ENCODE measurements at regions not wholly inside any gene's neighbourhood (a gene's known extent, or its start where the extent isn't known, plus 50 kb on each side); places are given as distances from the start of the nearest gene placed in this dataset.
"Not testable (repeated sequence)": the region's sequence is repeated elsewhere in the genome, so short reads cannot be mapped to it uniquely, and the experiment has no call there.

GRCh38 chr2:36235426-36235825 is 120.2 kb upstream of the CRIM1 start:
- DNase-seq: no peak

GRCh38 chr2:36223259-36223658 is 132.3 kb upstream of the CRIM1 start:
- no peak for DNase-seq

DNA sequence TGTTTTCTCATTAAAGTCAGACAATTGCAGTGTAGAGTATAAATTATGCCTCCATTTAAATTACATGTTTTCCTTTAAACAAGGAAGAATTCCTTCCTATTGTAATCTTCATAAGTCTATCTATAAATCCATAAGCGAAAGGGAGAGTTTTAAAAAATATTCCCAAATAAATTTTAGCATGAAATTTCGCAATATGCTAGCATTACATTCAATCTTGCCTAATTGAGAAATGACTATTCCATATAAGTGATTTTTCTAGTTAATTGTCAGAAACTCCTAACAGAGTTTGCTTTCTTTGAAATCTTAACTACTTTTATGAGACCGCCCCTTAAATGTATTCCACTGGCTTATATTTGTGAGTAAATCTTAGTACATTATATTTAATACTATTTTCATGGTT is 133.1 kb upstream of the CRIM1 start:
- DNase-seq: no peak

DNA sequence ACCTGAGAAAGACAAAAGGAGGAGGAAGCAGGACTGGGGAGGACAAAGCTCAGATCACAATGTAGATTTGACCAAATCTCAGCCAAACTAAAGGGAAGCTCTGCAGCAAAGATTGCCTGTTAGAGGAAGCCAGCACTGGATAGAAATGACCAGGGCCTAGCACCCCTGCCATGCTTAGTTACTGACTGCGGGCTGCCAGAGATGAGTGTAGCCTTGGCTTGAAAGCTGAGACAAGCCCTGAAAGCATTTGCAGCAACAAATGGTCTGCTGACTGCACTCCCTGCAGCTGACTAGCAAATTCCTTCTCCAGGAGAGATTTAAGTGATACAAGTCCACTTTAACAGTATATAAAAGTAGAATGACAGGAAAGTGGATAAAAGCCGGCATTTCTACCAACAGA is 140.9 kb upstream of the CRIM1 start:
- DNase-seq: no peak

DNA sequence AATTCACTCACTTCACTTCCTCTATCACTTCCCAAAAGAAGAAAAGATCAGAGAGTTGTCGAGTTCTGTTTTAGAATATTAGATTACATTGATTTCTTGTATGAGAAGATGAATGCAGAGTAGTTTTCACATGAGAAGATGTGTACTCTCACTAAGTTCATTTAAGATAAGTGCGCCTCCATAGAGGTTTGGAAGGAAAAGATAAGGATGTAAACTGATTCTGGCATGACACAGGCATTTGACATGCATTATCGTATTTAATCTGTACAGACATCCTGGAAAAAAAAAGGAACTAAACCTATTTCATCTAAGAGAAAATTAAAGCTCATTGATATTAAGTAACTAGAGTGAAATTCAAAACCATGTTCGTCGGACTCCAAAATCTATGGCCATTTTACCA is 152.2 kb upstream of the CRIM1 start:
- no peak for DNase-seq

GRCh38 chr2:36197181-36197971 is 158.2 kb upstream of the CRIM1 start:
- no peak for DNase-seq

GRCh38 chr2:36193680-36194079 is 161.9 kb upstream of the CRIM1 start:
- DNase-seq: no peak

DNA sequence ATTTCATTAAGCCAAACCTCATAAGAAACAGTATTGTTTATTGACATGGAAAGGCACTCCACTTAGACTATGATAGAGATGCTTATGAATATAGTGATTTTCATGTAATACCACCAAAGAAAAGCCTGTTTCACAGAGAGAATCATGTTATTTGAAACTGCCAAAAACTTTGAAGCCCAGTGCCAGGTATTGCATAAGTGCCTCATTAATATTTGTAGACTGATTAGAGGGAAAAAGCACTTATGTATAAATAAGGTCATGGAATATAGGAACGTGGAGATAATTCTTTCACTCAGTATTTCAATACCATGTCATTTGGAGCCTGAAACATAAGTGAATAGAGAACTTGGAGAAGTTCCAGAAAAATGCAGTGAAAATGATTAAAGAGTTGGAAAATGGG is 162.6 kb upstream of the CRIM1 start:
- DNase-seq: no peak

DNA sequence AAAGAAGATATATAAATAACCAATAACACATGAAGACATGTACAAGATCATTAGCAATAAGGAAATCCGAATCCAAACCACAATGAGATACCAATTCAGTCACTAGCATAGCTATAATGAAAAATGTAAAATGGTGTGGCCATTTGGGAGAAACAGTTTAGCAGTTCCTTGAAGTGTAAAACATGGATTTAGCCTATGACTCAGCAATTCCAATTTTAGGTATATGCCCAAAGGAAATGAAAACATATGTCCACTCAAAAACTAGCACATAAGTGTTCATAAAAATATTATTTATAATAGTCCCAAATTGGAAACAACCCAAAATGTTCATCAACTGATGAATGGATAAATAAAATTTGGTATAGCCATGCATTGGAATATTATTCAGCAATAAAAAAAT is 165.5 kb upstream of the CRIM1 start:
- DNase-seq: no peak

GRCh38 chr2:36185624-36186023 is 170.0 kb upstream of the CRIM1 start:
- no peak for DNase-seq

DNA sequence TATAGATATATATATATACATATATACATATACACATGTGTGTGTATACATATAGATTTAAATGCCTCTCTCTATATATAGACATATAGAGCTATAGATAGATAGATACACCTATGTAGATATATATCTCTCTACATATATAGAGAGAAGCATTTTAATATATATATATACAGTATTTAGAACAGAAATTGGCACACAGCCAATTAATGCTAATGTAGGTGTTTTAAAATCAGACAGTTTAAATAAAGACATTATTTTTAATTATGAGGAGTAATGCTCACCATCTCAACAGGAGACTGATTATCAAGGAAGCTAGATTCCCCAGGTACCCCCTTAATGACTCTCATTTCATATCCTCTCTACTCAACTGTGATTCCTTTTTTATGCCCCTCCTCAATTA is 170.7 kb upstream of the CRIM1 start:
- DNase-seq: no peak

DNA sequence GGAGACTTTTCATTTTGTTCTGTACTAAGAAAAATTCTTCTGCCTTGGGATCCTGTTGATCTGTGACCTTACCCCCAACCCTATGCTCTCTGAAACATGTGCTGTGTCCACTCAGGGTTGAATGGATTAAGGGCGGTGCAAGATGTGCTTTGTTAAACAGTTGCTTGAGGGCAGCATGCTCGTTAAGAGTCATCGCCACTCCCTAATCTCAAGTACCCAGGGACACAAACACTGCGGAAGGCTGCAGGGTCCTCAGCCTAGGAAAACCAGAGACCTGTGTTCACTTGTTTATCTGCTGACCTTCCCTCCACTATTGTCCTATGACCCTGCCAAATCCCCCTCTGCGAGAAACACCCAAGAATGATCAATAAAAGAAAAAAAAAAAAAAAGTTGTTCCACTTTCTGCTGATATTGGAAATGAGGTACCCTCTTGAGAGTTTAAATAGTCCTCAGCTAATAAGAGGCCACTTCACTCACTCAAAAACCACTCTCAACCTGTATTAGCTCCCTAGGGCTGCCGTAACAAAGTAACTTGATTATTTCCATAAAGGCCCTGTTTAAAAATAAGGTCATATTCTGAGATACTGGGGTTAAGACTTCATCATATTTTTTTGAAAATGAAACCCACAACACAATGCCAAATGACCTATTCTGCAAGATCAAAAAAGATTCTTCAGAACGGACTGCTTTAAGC is 174.6 kb upstream of the CRIM1 start:
- not testable (repeated sequence) for DNase-seq

DNA sequence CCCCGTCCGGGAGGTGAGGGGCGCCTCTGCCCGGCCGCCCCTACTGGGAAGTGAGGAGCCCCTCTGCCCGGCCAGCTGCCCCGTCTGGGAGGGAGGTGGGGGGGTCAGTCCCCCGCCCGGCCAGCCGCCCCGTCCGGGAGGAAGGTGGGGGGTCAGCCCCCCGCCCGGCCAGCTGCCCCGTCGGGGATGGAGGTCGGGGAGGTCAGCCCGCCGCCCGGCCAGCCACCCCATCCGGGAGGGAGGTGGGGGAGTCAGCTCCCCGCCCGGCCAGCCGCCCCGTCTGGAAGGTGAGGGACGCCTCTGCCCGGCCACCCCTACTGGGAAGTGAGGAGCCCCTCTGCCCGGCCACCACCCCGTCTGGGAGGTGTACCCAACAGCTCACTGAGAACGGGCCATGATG is 175.3 kb upstream of the CRIM1 start:
- DNase-seq: not testable (repeated sequence)

DNA sequence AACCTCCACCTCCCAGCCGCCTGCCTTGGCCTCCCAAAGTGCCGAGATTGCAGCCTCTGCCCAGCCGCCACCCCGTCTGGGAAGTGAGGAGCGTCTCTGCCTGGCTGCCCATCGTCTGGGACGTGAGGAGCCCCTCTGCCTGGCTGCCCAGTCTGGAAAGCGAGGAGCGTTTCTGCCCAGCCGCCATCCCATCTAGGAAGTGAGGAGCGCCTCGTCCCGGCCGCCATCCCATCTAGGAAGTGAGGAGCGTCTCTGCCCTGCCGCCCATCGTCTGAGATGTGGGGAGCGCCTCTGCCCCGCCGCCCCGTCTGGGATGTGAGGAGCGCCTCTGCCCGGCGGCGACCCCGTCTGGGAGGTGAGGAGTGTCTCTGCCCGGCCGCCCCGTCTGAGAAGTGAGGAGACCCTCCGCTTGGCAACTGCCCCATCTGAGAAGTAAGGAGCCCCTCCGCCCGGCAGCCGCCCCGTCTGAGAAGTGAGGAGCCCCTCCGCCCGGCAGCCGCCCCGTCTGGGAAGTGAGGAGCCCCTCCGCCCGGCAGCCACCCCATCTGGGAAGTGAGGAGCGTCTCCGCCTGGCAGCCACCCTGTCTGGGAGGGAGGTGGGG is 175.8 kb upstream of the CRIM1 start:
- DNase-seq: not testable (repeated sequence)

DNA sequence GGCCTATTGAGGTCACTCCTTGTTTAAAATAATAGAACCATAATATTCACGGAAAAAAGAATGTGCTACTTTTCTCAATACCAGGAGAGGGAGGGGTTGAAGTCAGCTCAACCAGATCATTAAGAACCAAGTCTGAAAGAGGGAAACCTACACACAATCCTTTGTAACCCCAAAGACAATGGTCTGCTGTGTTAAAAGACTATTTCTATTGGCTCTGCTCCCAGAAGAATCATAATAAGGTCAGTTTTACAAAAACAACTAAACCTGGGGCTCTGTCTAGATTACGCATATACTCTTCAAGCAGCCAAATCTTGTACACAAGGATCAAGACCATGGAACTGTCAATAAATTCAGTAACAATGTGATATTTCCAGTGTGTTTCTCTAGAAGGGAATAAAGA is 177.2 kb upstream of the CRIM1 start:
- no peak for DNase-seq

- no peak for DNase-seq
Observed at GRCh38 chr2:36177282-36177681, 178.3 kb upstream of the CRIM1 start.

DNA sequence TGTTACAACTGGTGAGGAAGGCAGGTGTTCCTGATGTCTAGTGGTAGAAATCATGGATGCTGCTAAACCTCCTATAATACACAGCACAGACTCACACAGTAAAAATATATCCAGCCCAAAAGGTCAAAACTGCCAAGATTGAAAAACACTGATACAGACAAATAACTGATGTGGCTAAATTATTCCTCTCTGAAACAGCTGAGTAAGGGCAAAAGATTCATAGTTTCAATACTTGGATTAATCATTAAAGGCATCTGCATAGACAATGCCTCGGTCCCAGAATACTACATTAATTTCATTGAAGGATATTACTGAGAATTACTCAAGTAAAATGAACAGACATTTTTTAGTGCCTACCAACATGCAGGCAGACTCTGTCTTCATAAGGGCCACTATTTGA is 180.7 kb upstream of the CRIM1 start:
- no peak for DNase-seq

DNA sequence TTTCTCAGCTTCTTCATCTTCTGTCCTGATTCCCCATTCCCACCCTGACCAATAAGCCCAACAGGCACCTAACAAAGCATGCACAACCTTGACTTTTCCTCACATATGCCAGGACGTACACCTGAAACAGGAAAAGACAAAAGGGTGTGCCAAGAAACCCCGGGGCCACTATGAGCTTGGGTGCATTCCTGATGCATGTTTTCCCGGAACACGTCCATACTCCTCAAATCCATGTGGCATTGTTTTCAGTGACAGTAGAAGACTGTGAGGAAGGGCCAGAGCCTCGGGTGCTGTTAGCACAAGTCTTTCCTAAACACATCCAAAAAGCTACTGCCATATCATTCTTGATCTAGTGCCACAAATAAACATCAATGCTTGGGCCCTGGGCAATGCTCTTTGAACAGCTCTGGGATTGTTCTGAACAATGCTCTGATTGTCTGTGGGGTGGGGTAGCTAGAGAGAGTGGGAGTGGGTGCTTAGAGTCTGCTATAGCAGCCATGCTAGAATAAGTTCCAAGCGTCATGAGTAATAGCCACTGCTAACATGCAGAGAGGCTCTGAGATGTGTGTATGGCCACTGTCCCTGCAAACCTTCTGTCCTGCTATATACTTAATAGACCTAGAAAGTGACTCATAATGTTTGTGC is 181.7 kb upstream of the CRIM1 start:
- no peak for DNase-seq

DNA sequence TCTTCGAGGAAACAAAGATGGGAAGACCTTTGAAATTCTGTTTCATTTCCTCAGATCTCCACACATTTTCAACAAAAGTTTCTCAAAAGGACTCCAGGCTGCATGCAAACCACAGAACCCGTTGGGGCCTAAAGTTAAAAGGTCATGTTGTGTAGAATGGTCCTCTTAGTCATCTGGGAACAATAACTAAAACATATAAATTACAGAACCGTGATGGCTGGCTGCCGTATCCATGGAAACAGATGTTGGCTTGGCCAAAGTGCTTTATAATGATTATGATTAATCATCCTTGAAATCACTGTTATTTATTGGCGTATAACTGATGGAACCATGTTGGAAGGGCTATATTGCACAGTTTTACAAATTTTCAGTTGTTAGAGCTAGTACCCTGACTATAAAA is 182.8 kb upstream of the CRIM1 start:
- DNase-seq: no peak

DNA sequence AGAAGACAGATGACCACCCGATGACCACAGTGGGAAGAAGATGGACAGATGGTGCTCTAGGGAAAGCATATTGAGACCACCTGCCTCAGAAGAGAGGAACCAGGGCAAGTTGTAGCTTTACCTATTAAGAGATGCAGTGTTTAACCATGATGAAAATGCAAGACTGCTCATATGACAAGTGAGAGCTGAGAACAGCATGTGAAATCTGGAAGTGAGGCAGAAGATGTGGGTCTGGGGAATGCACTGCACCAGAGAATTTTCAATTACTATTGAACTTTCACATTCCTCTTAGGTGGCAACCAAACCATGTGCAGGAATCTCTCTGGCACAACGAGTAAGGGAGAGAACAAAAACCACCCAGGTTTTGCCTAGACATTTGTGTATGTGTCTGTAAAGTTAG is 184.8 kb upstream of the CRIM1 start:
- DNase-seq: no peak

DNA sequence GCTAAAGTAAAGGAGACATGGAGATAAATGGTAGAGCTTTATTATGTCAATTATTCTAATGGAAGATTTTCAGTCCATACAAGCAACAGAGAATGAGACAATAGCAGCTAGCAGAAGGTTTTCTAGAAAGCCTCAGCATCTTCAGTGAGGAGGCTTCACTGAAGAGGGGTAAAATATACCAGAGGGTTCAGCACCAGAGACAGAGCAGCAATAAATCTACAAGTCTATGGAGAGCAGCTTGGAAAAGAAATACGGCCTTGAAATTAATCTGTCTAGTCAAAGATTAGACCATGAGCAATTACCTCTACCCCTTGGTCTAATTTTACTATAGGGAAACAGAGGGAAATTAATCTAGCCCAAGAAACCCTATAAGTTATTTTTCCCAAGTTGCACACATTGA is 185.7 kb upstream of the CRIM1 start:
- DNase-seq: no peak

DNA sequence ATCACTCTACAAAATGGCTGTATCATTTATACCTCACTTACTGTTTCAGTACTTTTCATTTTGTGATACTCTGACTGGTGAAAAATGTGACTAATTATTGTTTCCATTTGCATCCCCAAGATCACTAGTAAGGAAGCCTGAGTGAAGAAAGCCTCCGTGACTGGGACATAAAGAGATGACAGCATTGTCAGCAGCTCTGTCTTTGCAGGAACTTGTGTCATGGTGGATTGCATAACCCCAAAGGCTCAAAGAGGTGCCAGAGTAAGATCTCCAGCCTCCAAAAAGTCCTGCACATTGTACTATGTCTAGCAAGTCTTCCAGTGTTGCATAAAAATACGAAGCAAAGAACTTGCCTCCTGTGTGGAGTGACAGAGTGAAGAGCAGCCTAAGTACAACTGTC is 187.5 kb upstream of the CRIM1 start:
- DNase-seq: peak; percentile 75 to 90 (median 82)

- DNase-seq: no peak
Observed at GRCh38 chr2:36165132-36165531, 190.4 kb upstream of the CRIM1 start.

Measured in suppressor macrophage (primary cell).